Mammary epithelial cell (primary cell): ENCODE measurements at regions not wholly inside any gene's neighbourhood (a gene's known extent, or its start where the extent isn't known, plus 50 kb on each side); places are given as distances from the start of the nearest gene placed in this dataset.

Source experiments
- CTCF ChIP-seq, 2 donors: IDR thresholded peaks in 1 of 2; conservative IDR thresholded peaks in 1 of 2; 2 replicates each; pipeline ENCODE4 v1.5.1; 2011 to 2012; ENCODE audit warnings: inconsistent platforms in 2 of 2, low read length in 2 of 2, mild to moderate bottlenecking in 2 of 2, control low read depth in 1 of 2, low read depth in 1 of 2; ENCODE audit not compliant: insufficient read depth in 1 of 2; ENCODE audit errors: extremely low read depth in 1 of 2
- EZH2 ChIP-seq: IDR thresholded peaks from 2 replicates; pipeline ENCODE4 v1.6.1; 2012; ENCODE audit warnings: low read length, inconsistent platforms, borderline replicate concordance

GRCh38 chr5:142446960-142447279 lies 122.1 kb upstream of the SPRY4 start:
- TF ChIP-seq CTCF (conservative IDR thresholded peaks at IDR 0.05 in 1 of 2, IDR thresholded peaks at IDR 0.05 in 1 of 2; ENCODE audit: extremely low read depth in 1 of 2, insufficient read depth in 1 of 2, low read depth in 1 of 2, low read length in 2 of 2) (no peak), EZH2 (no peak)
